Suprapubic skin (tissue), 4 donors: ENCODE measurements at regions not wholly inside any gene's neighbourhood (a gene's known extent, or its start where the extent isn't known, plus 50 kb on each side); places are given as distances from the start of the nearest gene placed in this dataset.

Experiments used
- EP300 ChIP-seq: sonication (generic); formaldehyde crosslinking; IDR thresholded peaks from one replicate; pipeline ENCODE4 v1.6.1; 2017; ENCODE audit warnings: antibody characterized with exemption
- POLR2A ChIP-seq, 2 donors: fragments of 450-650 bp; IDR thresholded peaks; one replicate each; pipeline ENCODE4 v1.6.1; 2017; ENCODE audit warnings: antibody characterized with exemption in 2 of 2, mild to moderate bottlenecking in 2 of 2, moderate library complexity in 2 of 2
- POLR2AphosphoS5 ChIP-seq, 3 donors: sonication (generic); formaldehyde crosslinking; IDR thresholded peaks; one replicate each; pipeline ENCODE4 v1.6.1; 2017; ENCODE audit warnings: antibody characterized with exemption in 3 of 3
- TF ChIP-seq, protein P1 (sequence below), 2 donors: fragments of 200-600 bp in 1 of 2; fragments of 450-650 bp in 1 of 2; sonication (generic) in 1 of 2; IDR thresholded peaks; one replicate each; pipeline ENCODE4 v1.5.1; 2016 to 2019; ENCODE audit warnings: antibody characterized with exemption in 2 of 2, mild to moderate bottlenecking in 1 of 2, moderate library complexity in 1 of 2

- TF ChIP-seq, protein P1, sequence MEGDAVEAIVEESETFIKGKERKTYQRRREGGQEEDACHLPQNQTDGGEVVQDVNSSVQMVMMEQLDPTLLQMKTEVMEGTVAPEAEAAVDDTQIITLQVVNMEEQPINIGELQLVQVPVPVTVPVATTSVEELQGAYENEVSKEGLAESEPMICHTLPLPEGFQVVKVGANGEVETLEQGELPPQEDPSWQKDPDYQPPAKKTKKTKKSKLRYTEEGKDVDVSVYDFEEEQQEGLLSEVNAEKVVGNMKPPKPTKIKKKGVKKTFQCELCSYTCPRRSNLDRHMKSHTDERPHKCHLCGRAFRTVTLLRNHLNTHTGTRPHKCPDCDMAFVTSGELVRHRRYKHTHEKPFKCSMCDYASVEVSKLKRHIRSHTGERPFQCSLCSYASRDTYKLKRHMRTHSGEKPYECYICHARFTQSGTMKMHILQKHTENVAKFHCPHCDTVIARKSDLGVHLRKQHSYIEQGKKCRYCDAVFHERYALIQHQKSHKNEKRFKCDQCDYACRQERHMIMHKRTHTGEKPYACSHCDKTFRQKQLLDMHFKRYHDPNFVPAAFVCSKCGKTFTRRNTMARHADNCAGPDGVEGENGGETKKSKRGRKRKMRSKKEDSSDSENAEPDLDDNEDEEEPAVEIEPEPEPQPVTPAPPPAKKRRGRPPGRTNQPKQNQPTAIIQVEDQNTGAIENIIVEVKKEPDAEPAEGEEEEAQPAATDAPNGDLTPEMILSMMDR (IDR thresholded peaks at IDR 0.05) = no peak
- no peak for TF ChIP-seq POLR2A (IDR thresholded peaks at IDR 0.05)
- no peak for TF ChIP-seq EP300
- TF ChIP-seq POLR2AphosphoS5 (IDR thresholded peaks at IDR 0.05) = no peak
Observed at GRCh38 chr3:110062716-110063115, 725.4 kb upstream of the DPPA4 start.
